Neural cell (in vitro differentiated cells): ENCODE measurements at regions not wholly inside any gene's neighbourhood (a gene's known extent, or its start where the extent isn't known, plus 50 kb on each side); places are given as distances from the start of the nearest gene placed in this dataset.

Experiments
- H2AFZ ChIP-seq: fragments of 200-600, 300-800 bp; sonication (generic), shearing (Covaris generic); 2 replicates; pipeline ENCODE4 v1.6.0; 2014; ENCODE audit warnings: low read depth, mild to moderate bottlenecking, antibody characterized with exemption, low read length, moderate library complexity
- H3F3A ChIP-seq: fragments of 200-600 bp; shearing (Covaris generic); 2 replicates; pipeline ENCODE4 v1.6.1; 2016; ENCODE audit warnings: mild to moderate bottlenecking, moderate library complexity, mixed read lengths, antibody characterized with exemption, low read length; ENCODE audit not compliant: insufficient read depth, poor library complexity, severe bottlenecking
- H3K27ac ChIP-seq: fragments of 200-600, 300-800 bp; sonication (generic), shearing (Covaris generic); 2 replicates; pipeline ENCODE4 v1.5.1; 2014; ENCODE audit warnings: mild to moderate bottlenecking, low read length, moderate library complexity
- H3K27me3 ChIP-seq: fragments of 300-800, 200-600 bp; sonication (generic), shearing (Covaris generic); 2 replicates; pipeline ENCODE4 v1.6.0; 2014; ENCODE audit warnings: mild to moderate bottlenecking, low read depth, low read length, moderate library complexity; ENCODE audit not compliant: insufficient read depth
- H3K36me3 ChIP-seq: fragments of 300-800, 200-600 bp; sonication (generic), shearing (Covaris generic); 2 replicates; pipeline ENCODE4 v1.5.1; 2014; ENCODE audit warnings: mild to moderate bottlenecking, antibody characterized with exemption, low read length, moderate library complexity; ENCODE audit not compliant: insufficient read depth
- H3K4me2 ChIP-seq: fragments of 300-800, 200-600 bp; sonication (generic), shearing (Covaris generic); 2 replicates; pipeline ENCODE4 v1.6.0; 2014; ENCODE audit warnings: mild to moderate bottlenecking, low read length
- H3K4me3 ChIP-seq: fragments of 300-800, 200-600 bp; sonication (generic), shearing (Covaris generic); 2 replicates; pipeline ENCODE4 v1.5.1; 2014; ENCODE audit warnings: mild to moderate bottlenecking, low read length, moderate library complexity
- H3K79me2 ChIP-seq: fragments of 200-600 bp; shearing (Covaris generic); replicated peaks from 2 replicates; pipeline ENCODE4 v1.6.0; 2014; ENCODE audit warnings: mild to moderate bottlenecking, low read length, moderate library complexity; ENCODE audit not compliant: insufficient read depth
- H3K9ac ChIP-seq: fragments of 300-800, 200-600 bp; sonication (generic), shearing (Covaris generic); 2 replicates; pipeline ENCODE4 v1.6.1; 2016; ENCODE audit warnings: mild to moderate bottlenecking, low read length, mixed read lengths
- H3K9me2 ChIP-seq: fragments of 200-600 bp; shearing (Covaris generic); 2 replicates; pipeline ENCODE4 v1.6.1; 2016; ENCODE audit warnings: mild to moderate bottlenecking, low read length, mixed read lengths; ENCODE audit not compliant: insufficient read depth
- H3K9me3 ChIP-seq: fragments of 200-600, 300-800 bp; sonication (generic), shearing (Covaris generic); 2 replicates; pipeline ENCODE4 v1.6.1; 2016; ENCODE audit warnings: mild to moderate bottlenecking, mixed run types, low read length, moderate library complexity, mixed read lengths
- H4K20me1 ChIP-seq: fragments of 200-600 bp; shearing (Covaris generic); 2 replicates; pipeline ENCODE4 v1.6.1; 2016; ENCODE audit warnings: mild to moderate bottlenecking, mixed run types; ENCODE audit not compliant: insufficient read depth
- CTCF ChIP-seq: fragments of 450-650 bp; IDR thresholded peaks from 2 replicates; pipeline ENCODE4 v1.5.1; 2014; ENCODE audit warnings: antibody characterized with exemption, mild to moderate bottlenecking, moderate library complexity; ENCODE audit not compliant: poor library complexity, severe bottlenecking
- EP300 ChIP-seq: fragments of 450-650 bp; conservative IDR thresholded peaks from 2 replicates; pipeline ENCODE4 v1.6.1; 2014; ENCODE audit warnings: antibody characterized with exemption, mild to moderate bottlenecking, moderate library complexity; ENCODE audit not compliant: poor library complexity, severe bottlenecking
- EZH2 ChIP-seq: fragments of 200-600, 300-800 bp; shearing (Covaris generic), sonication (generic); IDR thresholded peaks from 2 replicates; pipeline ENCODE4 v1.6.1; 2014; ENCODE audit warnings: antibody characterized with exemption, low read length, borderline replicate concordance, mild to moderate bottlenecking; ENCODE audit not compliant: insufficient read depth, poor library complexity, severe bottlenecking
- MXI1 ChIP-seq: fragments of 450-650 bp; conservative IDR thresholded peaks from 2 replicates; pipeline ENCODE4 v1.6.1; 2014; ENCODE audit warnings: antibody characterized with exemption, mild to moderate bottlenecking; ENCODE audit not compliant: poor library complexity, severe bottlenecking
- POLR2AphosphoS5 ChIP-seq: IDR thresholded peaks from 2 replicates; pipeline ENCODE4 v1.6.1; 2012
- RAD21 ChIP-seq: fragments of 450-650 bp; conservative IDR thresholded peaks from 2 replicates; pipeline ENCODE4 v1.6.1; 2014; ENCODE audit warnings: antibody characterized with exemption, mild to moderate bottlenecking, moderate library complexity
- REST ChIP-seq: IDR thresholded peaks from 2 replicates; pipeline ENCODE4 v1.6.1; 2012; ENCODE audit warnings: borderline replicate concordance
- SMC3 ChIP-seq: fragments of 450-650 bp; conservative IDR thresholded peaks from 2 replicates; pipeline ENCODE4 v1.6.1; 2014; ENCODE audit warnings: antibody characterized with exemption, mild to moderate bottlenecking, moderate library complexity; ENCODE audit not compliant: poor library complexity
- TAF1 ChIP-seq: IDR thresholded peaks from 2 replicates; pipeline ENCODE4 v1.6.1; 2012; ENCODE audit warnings: low read depth

- no peak overlapping the region for H3K27ac ChIP-seq
- H3K9me3 ChIP-seq, result no peaks in the 10 kb centered on the region
- no peaks in the 10 kb centered on the region for H4K20me1 ChIP-seq
- no peak overlapping the region for H3K9ac ChIP-seq
- no peaks in the 10 kb centered on the region for H3K79me2 ChIP-seq
- no peak overlapping the region for H3K4me2 ChIP-seq
- no peak overlapping the region for H2AFZ ChIP-seq
- H3F3A ChIP-seq, result no peaks in the 10 kb centered on the region
- H3K27me3 ChIP-seq, result no peaks in the 10 kb centered on the region
- H3K36me3 ChIP-seq, result no peaks in the 10 kb centered on the region
- H3K4me3 ChIP-seq, result no peak overlapping the region
- no peak for TF ChIP-seq CTCF
- TF ChIP-seq REST, result no peak
- TF ChIP-seq EZH2, result no peak
- TF ChIP-seq MXI1, result no peak
- no peak for TF ChIP-seq RAD21
- TF ChIP-seq TAF1, result no peak
- TF ChIP-seq SMC3, result no peak
- TF ChIP-seq POLR2AphosphoS5, result no peak
- TF ChIP-seq EP300, result no peak
- H3K9me2 ChIP-seq, result no peaks in the 10 kb centered on the region
These were observed 379.4 kb upstream of the PDE3A start for GRCh38 chr12:19988948-19989347.

GRCh38 chr12:19991146-19991545 is 377.2 kb upstream of the PDE3A start:
- no peak overlapping the region for H3K9ac ChIP-seq
- H3K9me3 ChIP-seq, result no peaks in the 10 kb centered on the region
- H3F3A ChIP-seq, result no peaks in the 10 kb centered on the region
- H3K27ac ChIP-seq, result no peak overlapping the region
- no peak overlapping the region for H3K4me2 ChIP-seq
- H3K27me3 ChIP-seq, result no peaks in the 10 kb centered on the region
- H3K36me3 ChIP-seq, result no peaks in the 10 kb centered on the region
- no peak overlapping the region for H2AFZ ChIP-seq
- H4K20me1 ChIP-seq, result no peaks in the 10 kb centered on the region
- no peak overlapping the region for H3K4me3 ChIP-seq
- TF ChIP-seq SMC3 (no peak), EP300 (no peak), CTCF (no peak), RAD21 (no peak), REST (no peak), TAF1 (no peak), POLR2AphosphoS5 (no peak), EZH2 (no peak)
- no peaks in the 10 kb centered on the region for H3K9me2 ChIP-seq
- no peaks in the 10 kb centered on the region for H3K79me2 ChIP-seq
